GM23338 (cell line): ENCODE measurements at regions not wholly inside any gene's neighbourhood (a gene's known extent, or its start where the extent isn't known, plus 50 kb on each side); places are given as distances from the start of the nearest gene placed in this dataset.

ENCODE experiments used
- ATAC-seq: fragments of 200-7000 bp; cut with Tn5 transposase; 3 replicates; pipeline ENCODE4 v1.9.1; 2020
- DNase-seq: peaks from one replicate; pipeline ENCODE4 v3.0.0-alpha.2; 2015; ENCODE audit warnings: low spot score
- H2AFZ ChIP-seq: fragments of 200-600 bp; sonication (generic); 2 replicates; pipeline ENCODE4 v1.8.0; 2016; ENCODE audit warnings: antibody characterized with exemption, mild to moderate bottlenecking, moderate library complexity
- H3F3A ChIP-seq: fragments of 200-600 bp; sonication (generic); replicated peaks from 2 replicates; pipeline ENCODE4 v1.8.0; 2017; ENCODE audit warnings: antibody characterized with exemption, mixed run types, low read depth
- H3K27ac ChIP-seq: fragments of 200-600 bp; sonication (generic); 2 replicates; pipeline ENCODE4 v1.6.1; 2016; ENCODE audit warnings: low read depth
- H3K27me3 ChIP-seq: fragments of 200-600 bp; sonication (generic); 2 replicates; pipeline ENCODE4 v1.8.0; 2016; ENCODE audit warnings: mild to moderate bottlenecking, mixed run types, moderate library complexity; ENCODE audit not compliant: insufficient read depth
- H3K36me3 ChIP-seq: fragments of 200-600 bp; sonication (generic); 2 replicates; pipeline ENCODE4 v1.8.0; 2016; ENCODE audit warnings: mild to moderate bottlenecking; ENCODE audit not compliant: insufficient read depth
- H3K4me1 ChIP-seq: fragments of 200-600 bp; sonication (generic); 2 replicates; pipeline ENCODE4 v1.8.0; 2016; ENCODE audit warnings: mild to moderate bottlenecking, moderate library complexity; ENCODE audit not compliant: insufficient read depth
- H3K4me2 ChIP-seq: fragments of 200-600 bp; sonication (generic); 2 replicates; pipeline ENCODE4 v1.7.1; 2017; ENCODE audit warnings: mixed run types
- H3K4me3 ChIP-seq: fragments of 200-600 bp; sonication (generic); 2 replicates; pipeline ENCODE4 v1.6.1; 2016; ENCODE audit warnings: mixed run types
- H3K79me2 ChIP-seq: fragments of 200-600 bp; sonication (generic); replicated peaks from 2 replicates; pipeline ENCODE4 v1.8.0; 2017; ENCODE audit warnings: mild to moderate bottlenecking; ENCODE audit not compliant: insufficient read depth
- H3K9me2 ChIP-seq: fragments of 200-600 bp; sonication (generic); 2 replicates; pipeline ENCODE4 v1.8.0; 2017; ENCODE audit not compliant: insufficient read depth
- H4K20me1 ChIP-seq: fragments of 200-600 bp; sonication (generic); replicated peaks from 2 replicates; pipeline ENCODE4 v1.8.0; 2017; ENCODE audit warnings: mild to moderate bottlenecking; ENCODE audit not compliant: insufficient read depth
- H3K27ac Mint-ChIP-seq: 2 replicates; pipeline ENCODE4 v1.8.0; 2020; ENCODE audit warnings: inconsistent platforms, mild to moderate bottlenecking, moderate library complexity, mixed read lengths
- H3K27me3 Mint-ChIP-seq: 3 replicates; pipeline ENCODE4 v1.8.0; 2022; ENCODE audit warnings: low read depth, mild to moderate bottlenecking, moderate library complexity, mixed read lengths, inconsistent platforms; ENCODE audit not compliant: insufficient read depth, poor library complexity
- H3K36me3 Mint-ChIP-seq: 3 replicates; pipeline ENCODE4 v1.8.0; 2021; ENCODE audit warnings: low read depth, mild to moderate bottlenecking, inconsistent platforms, moderate library complexity, mixed read lengths
- H3K4me1 Mint-ChIP-seq: 3 replicates; pipeline ENCODE4 v1.8.0; 2020; ENCODE audit warnings: mild to moderate bottlenecking, inconsistent platforms, mixed read lengths
- H3K4me3 Mint-ChIP-seq: 3 replicates; pipeline ENCODE4 v1.8.0; 2021; ENCODE audit warnings: moderate library complexity, mild to moderate bottlenecking, inconsistent platforms, mixed read lengths
- H3K9me3 Mint-ChIP-seq: 3 replicates; pipeline ENCODE4 v1.8.0; 2020; ENCODE audit warnings: moderate library complexity, mild to moderate bottlenecking, inconsistent platforms, mixed read lengths
- CREB1 ChIP-seq: fragments of 250-450 bp; sonication (Bioruptor Pico); IDR thresholded peaks from 2 replicates; pipeline ENCODE4 v1.5.0; 2020; ENCODE audit warnings: low read depth, mild to moderate bottlenecking, moderate library complexity
- ZNF462 ChIP-seq: fragments of 250-450 bp; sonication (Bioruptor Pico); IDR thresholded peaks from 2 replicates; pipeline ENCODE4 v1.5.0; 2020; ENCODE audit warnings: mild to moderate bottlenecking, moderate library complexity

DNA sequence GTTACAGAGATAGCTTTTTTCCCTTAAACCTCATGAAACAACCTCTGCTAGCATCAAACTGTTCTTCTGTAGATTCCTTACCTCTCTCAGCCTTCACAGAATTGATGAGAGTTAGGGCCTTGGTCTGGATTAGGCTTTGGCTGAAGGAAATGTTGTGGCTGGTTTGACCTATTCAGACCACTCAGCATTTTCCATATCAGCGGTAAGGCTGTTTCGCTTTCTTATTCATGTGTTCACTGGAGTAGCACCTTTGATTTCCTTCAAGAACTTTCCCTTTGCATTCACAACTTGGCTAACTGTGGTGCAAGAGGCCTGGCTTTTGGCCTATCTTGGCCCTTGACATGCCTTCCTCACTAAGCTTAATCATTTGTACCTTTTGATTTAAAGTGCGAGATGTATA, 50.7 kb upstream of the NRXN3 start:
- Mint-ChIP-seq H3K4me3 (no peak overlapping the region), H3K27me3 (peaks cover 1% of the 10 kb centered on the region), H3K9me3 (peaks cover 18% of the 10 kb centered on the region), H3K4me1 (peaks cover 9% of the 10 kb centered on the region), H3K27ac (no peak overlapping the region), H3K36me3 (no peaks in the 10 kb centered on the region; the same call in 2 of the 3 replicates)
- Histone ChIP-seq H3K9me2 (no peaks in the 10 kb centered on the region; the same call in 1 of the 2 replicates), H3K4me1 (peaks cover 7% of the 10 kb centered on the region; the same call in 1 of the 2 replicates), H3K79me2 (no peaks in the 10 kb centered on the region), H2AFZ (no peak overlapping the region), H4K20me1 (no peaks in the 10 kb centered on the region), H3F3A (no peaks in the 10 kb centered on the region), H3K27ac (no peak overlapping the region), H3K27me3 (no peaks in the 10 kb centered on the region), H3K4me3 (no peak overlapping the region), H3K4me2 (no peak overlapping the region), H3K36me3 (peaks cover 4% of the 10 kb centered on the region; the same call in 1 of the 2 replicates)
- no peak for ATAC-seq
- DNase-seq = no peak
- TF ChIP-seq ZNF462 (CRISPR knock-in tag) (no peak), CREB1 (CRISPR knock-in tag) (no peak)
